ENCODE measurements at regions not wholly inside any gene's neighbourhood (a gene's known extent, or its start where the extent isn't known, plus 50 kb on each side); places are given as distances from the start of the nearest gene placed in this dataset.

- POLR2A ChIA-PET: no interaction called here
Measured at GRCh38 chr2:76044701-76045100, 334.0 kb upstream of the GCFC2 start.

GRCh38 chr2:76039505-76039904 lies 328.8 kb upstream of the GCFC2 start:
- DNase-seq: no peak
- Histone ChIP-seq H3K9ac (no peak overlapping the region), H3K4me2 (no peak overlapping the region), H4K20me1 (ENCODE audit: insufficient read depth) (no peaks in the 10 kb centered on the region), H3K27ac (ENCODE audit: low read depth in 2 of 2, low read length in 1 of 2) (no peak overlapping the region), H3K4me3 (ENCODE audit: low read depth in 2 of 2, low read length in 1 of 2) (no peak overlapping the region), H3K79me2 (ENCODE audit: insufficient read depth) (no peaks in the 10 kb centered on the region), H3K36me3 (replicated peaks in 1 of 2; ENCODE audit: control insufficient read depth in 1 of 2, insufficient read depth in 2 of 2, low read length in 1 of 2) (no peaks in the 10 kb centered on the region), H3K9me2 (no peaks in the 10 kb centered on the region), H3K4me1 (ENCODE audit: control insufficient read depth in 1 of 2, insufficient read depth in 2 of 2, low read depth in 1 of 2, low read length in 1 of 2) (no peaks in the 10 kb centered on the region), H2AFZ (ENCODE audit: low read depth) (no peak overlapping the region), H3K9me3 (no peaks in the 10 kb centered on the region), H3F3A (replicated peaks; ENCODE audit: insufficient read depth) (no peaks in the 10 kb centered on the region), H3K27me3 (ENCODE audit: insufficient read depth) (no peaks in the 10 kb centered on the region)
- CTCF ChIA-PET: interaction anchor here (0.6 kb wide), 1 partner anchor 252 kb away, joined by 3 read pairs; no protein-coding TSS in a partner anchor
- POLR2A ChIA-PET: no interaction called here
- TF ChIP-seq RFX5 (IDR thresholded peaks at IDR 0.05; ENCODE audit: low read length): no peak
- no peak for TF ChIP-seq IRF3 (IDR thresholded peaks at IDR 0.05; ENCODE audit: low read depth, low read length)
- no peak for TF ChIP-seq RAD21 (IDR thresholded peaks at IDR 0.05; ENCODE audit: low read length)
- TF ChIP-seq CHD2 (IDR thresholded peaks at IDR 0.05; ENCODE audit: low read length, partially characterized antibody): no peak
- no peak for TF ChIP-seq USF2 (IDR thresholded peaks at IDR 0.05; ENCODE audit: borderline replicate concordance, low read depth, low read length)
- no peak for TF ChIP-seq FOSL2 (IDR thresholded peaks at IDR 0.05; ENCODE audit: borderline replicate concordance, low read depth)
- no peak for TF ChIP-seq RCOR1 (IDR thresholded peaks at IDR 0.05; ENCODE audit: low read length)
- no peak for TF ChIP-seq GATA2 (CRISPR knock-in tag; IDR thresholded peaks at IDR 0.05)
- TF ChIP-seq TAF1 (IDR thresholded peaks at IDR 0.05; ENCODE audit: borderline replicate concordance, low read depth, low read length): no peak

More at GRCh38 chr2:76044701-76045100, 334.0 kb upstream of the GCFC2 start:
- TF ChIP-seq TEAD4 (IDR thresholded peaks at IDR 0.05; ENCODE audit: borderline replicate concordance, insufficient read depth): no peak
- TF ChIP-seq MEF2A (IDR thresholded peaks at IDR 0.05; ENCODE audit: borderline replicate concordance, low read depth): no peak
- no peak for TF ChIP-seq TCF12 (IDR thresholded peaks at IDR 0.05)
- TF ChIP-seq POLR2AphosphoS5 (IDR thresholded peaks at IDR 0.05; ENCODE audit: low read depth, low read length): no peak
- Histone ChIP-seq H3K9me3 (no peaks in the 10 kb centered on the region), H3K27ac (ENCODE audit: low read depth in 2 of 2, low read length in 1 of 2) (no peak overlapping the region), H3K4me2 (no peak overlapping the region), H3K27me3 (ENCODE audit: insufficient read depth) (no peaks in the 10 kb centered on the region), H4K20me1 (ENCODE audit: insufficient read depth) (no peaks in the 10 kb centered on the region), H3K9me2 (no peaks in the 10 kb centered on the region), H2AFZ (ENCODE audit: low read depth) (no peak overlapping the region), H3K4me1 (ENCODE audit: control insufficient read depth in 1 of 2, insufficient read depth in 2 of 2, low read depth in 1 of 2, low read length in 1 of 2) (no peaks in the 10 kb centered on the region), H3F3A (replicated peaks; ENCODE audit: insufficient read depth) (no peaks in the 10 kb centered on the region), H3K9ac (no peak overlapping the region), H3K4me3 (ENCODE audit: low read depth in 2 of 2, low read length in 1 of 2) (no peak overlapping the region), H3K79me2 (ENCODE audit: insufficient read depth) (no peaks in the 10 kb centered on the region), H3K36me3 (replicated peaks in 1 of 2; ENCODE audit: control insufficient read depth in 1 of 2, insufficient read depth in 2 of 2, low read length in 1 of 2) (no peaks in the 10 kb centered on the region)
- DNase-seq: no peak
- 10% methylated on average over 2 of the region's 2 CpGs for WGBS (ENCODE audit: low lambda C conversion rate)
- CTCF ChIA-PET: no interaction called here
